CD4-positive, alpha-beta T cell treated with Interleukin-6 for 4 hours (primary cell): ENCODE measurements at regions not wholly inside any gene's neighbourhood (a gene's known extent, or its start where the extent isn't known, plus 50 kb on each side); places are given as distances from the start of the nearest gene placed in this dataset.

Source experiments
- DNase-seq: peaks from one replicate; pipeline ENCODE4 v3.0.0-alpha.2; 2020; ENCODE audit warnings: mixed read lengths

GRCh38 chr17:74062234-74062633 lies 141.2 kb upstream of the RPL38 start:
- DNase-seq: no peak

GRCh38 chr17:74063439-74063838 lies 140.0 kb upstream of the RPL38 start:
- DNase-seq: no peak

- DNase-seq: no peak
These were observed 133.1 kb upstream of the RPL38 start for GRCh38 chr17:74070374-74070773.

GRCh38 chr17:74070998-74071679 lies 132.3 kb upstream of the RPL38 start:
- no peak for DNase-seq

- DNase-seq: no peak
These were observed 131.1 kb upstream of the RPL38 start for GRCh38 chr17:74072340-74072739.

GRCh38 chr17:74076446-74076845 lies 127.0 kb upstream of the RPL38 start:
- DNase-seq: no peak

- no peak for DNase-seq
These were observed 126.2 kb upstream of the RPL38 start for GRCh38 chr17:74077231-74077630.

GRCh38 chr17:74078363-74078941 lies 125.0 kb upstream of the RPL38 start:
- DNase-seq: no peak

- DNase-seq: no peak
These were observed 123.8 kb upstream of the RPL38 start for GRCh38 chr17:74079537-74080300.

- no peak for DNase-seq
These were observed 122.6 kb upstream of the RPL38 start for GRCh38 chr17:74080656-74081582.

GRCh38 chr17:74082886-74083285 lies 120.6 kb upstream of the RPL38 start:
- no peak for DNase-seq

GRCh38 chr17:74083321-74083720 lies 120.2 kb upstream of the RPL38 start:
- DNase-seq: no peak

- DNase-seq: no peak
These were observed 118.0 kb upstream of the RPL38 start for GRCh38 chr17:74085434-74085833.

- DNase-seq: no peak
These were observed 116.4 kb upstream of the RPL38 start for GRCh38 chr17:74087002-74087585.

- no peak for DNase-seq
These were observed 115.1 kb upstream of the RPL38 start for GRCh38 chr17:74088285-74088933.

GRCh38 chr17:74088934-74089329 lies 114.5 kb upstream of the RPL38 start:
- no peak for DNase-seq

- DNase-seq: no peak
These were observed 114.1 kb upstream of the RPL38 start for GRCh38 chr17:74089380-74089779.

- DNase-seq: peak; percentile 18
These were observed 113.5 kb upstream of the RPL38 start for GRCh38 chr17:74089869-74090464.

- DNase-seq: no peak
These were observed 108.8 kb upstream of the RPL38 start for GRCh38 chr17:74094651-74095050.

GRCh38 chr17:74096456-74096855 lies 107.0 kb upstream of the RPL38 start:
- no peak for DNase-seq

GRCh38 chr17:74097450-74098135 lies 105.9 kb upstream of the RPL38 start:
- DNase-seq: no peak
